Kidney (tissue), 13 donors: ENCODE measurements at regions not wholly inside any gene's neighbourhood (a gene's known extent, or its start where the extent isn't known, plus 50 kb on each side); places are given as distances from the start of the nearest gene placed in this dataset.
"Not testable (repeated sequence)": the region's sequence is repeated elsewhere in the genome, so short reads cannot be mapped to it uniquely, and the experiment has no call there.

Experiments
- DNase-seq, 5 donors: peaks; one replicate each; pipeline ENCODE4 v3.0.0-alpha.2; 2013 to 2020
- FAIRE-seq: peaks from 2 replicates; lab custom pipeline; 2012; peaks lifted over from hg19 to GRCh38; lab: Jason Lieb, UNC
- H3K27ac ChIP-seq, 2 donors: one replicate each; pipeline ENCODE4 v1.7.0; 2013; ENCODE audit warnings: low read depth in 2 of 2, low read length in 2 of 2, inconsistent platforms in 1 of 2
- H3K27me3 ChIP-seq: one replicate; pipeline ENCODE4 v1.7.1; 2013; ENCODE audit warnings: low read length, inconsistent platforms; ENCODE audit not compliant: control insufficient read depth, insufficient read depth
- H3K36me3 ChIP-seq, 3 donors: one replicate each; pipeline versions ENCODE4 v1.7.0 to v1.7.1; 2013; ENCODE audit warnings: low read length in 3 of 3, control low read depth in 1 of 3, inconsistent platforms in 1 of 3; ENCODE audit not compliant: insufficient read depth in 3 of 3, control insufficient read depth in 2 of 3
- H3K4me1 ChIP-seq, 3 donors: one replicate each; pipeline versions ENCODE4 v1.7.0 to v1.7.1; 2013; ENCODE audit warnings: low read length in 3 of 3, inconsistent platforms in 1 of 3, low read depth in 1 of 3; ENCODE audit not compliant: control insufficient read depth in 2 of 3, insufficient read depth in 2 of 3
- H3K4me3 ChIP-seq, 3 donors: one replicate each; pipeline versions ENCODE4 v1.7.0 to v1.8.1; 2013; ENCODE audit warnings: low read length in 3 of 3, control low read depth in 1 of 3, inconsistent platforms in 1 of 3
- H3K9ac ChIP-seq, 3 donors: one replicate each; pipeline versions ENCODE4 v1.7.0 to v1.7.1; 2013; ENCODE audit warnings: low read length in 3 of 3, control low read depth in 1 of 3, inconsistent platforms in 1 of 3
- H3K9me3 ChIP-seq, 3 donors: one replicate each; pipeline versions ENCODE4 v1.7.0 to v1.7.1; 2013; ENCODE audit warnings: low read length in 3 of 3, control low read depth in 1 of 3, inconsistent platforms in 1 of 3; ENCODE audit not compliant: control insufficient read depth in 2 of 3, insufficient read depth in 1 of 3
- CTCF ChIP-seq: IDR thresholded peaks from 3 replicates; pipeline ENCODE4 v1.5.1; 2012; ENCODE audit warnings: mild to moderate bottlenecking, moderate library complexity, borderline replicate concordance; ENCODE audit not compliant: insufficient read depth; ENCODE audit errors: extremely low read depth
- intact Hi-C: fragments of 100-400 bp; cut with DNase I; formaldehyde crosslinking; loops from one replicate; pipeline ENCODE4 v1.11.1; 2022
- donor health status: control.
- donor health status: control.
- donor health status: control.
- donor health status: control.
- donor health status: control.
- donor health status: DM: yes; HTN: yes; CAD: no.
- donor health status: Normal renal cell carcinoma (clear cell type).

- H3K27ac ChIP-seq = no peak overlapping the region
- DNase-seq (no peak), FAIRE-seq (no peak)
- intact Hi-C loops = no loop called here
- no peaks in the 10 kb centered on the region for H3K9me3 ChIP-seq
- H3K4me1 ChIP-seq = no peaks in the 10 kb centered on the region
- no peak overlapping the region for H3K9ac ChIP-seq
- no peak overlapping the region for H3K4me3 ChIP-seq
- TF ChIP-seq CTCF = no peak
- H3K27me3 ChIP-seq = no peaks in the 10 kb centered on the region
- no peaks in the 10 kb centered on the region for H3K36me3 ChIP-seq
Measured at GRCh38 chr5:159493696-159494095, 163.4 kb upstream of the IL12B start.

GRCh38 chr5:159496773-159497172 is 166.5 kb upstream of the IL12B start:
- no peaks in the 10 kb centered on the region for H3K4me1 ChIP-seq
- FAIRE-seq (no peak), DNase-seq (no peak)
- no peaks in the 10 kb centered on the region for H3K36me3 ChIP-seq
- H3K27me3 ChIP-seq = no peaks in the 10 kb centered on the region
- intact Hi-C loops = no loop called here
- H3K9me3 ChIP-seq = no peaks in the 10 kb centered on the region
- H3K9ac ChIP-seq = no peak overlapping the region
- no peak for TF ChIP-seq CTCF
- H3K27ac ChIP-seq = no peak overlapping the region
- no peak overlapping the region for H3K4me3 ChIP-seq

- no peaks in the 10 kb centered on the region for H3K4me1 ChIP-seq
- no peaks in the 10 kb centered on the region for H3K27me3 ChIP-seq
- no peaks in the 10 kb centered on the region for H3K9me3 ChIP-seq
- DNase-seq = no peak
- no peak overlapping the region for H3K9ac ChIP-seq
- no peak overlapping the region for H3K27ac ChIP-seq
- intact Hi-C loops = no loop called here
- no peak for TF ChIP-seq CTCF
- no peak overlapping the region for H3K4me3 ChIP-seq
- no peak for FAIRE-seq
- no peaks in the 10 kb centered on the region for H3K36me3 ChIP-seq
Measured at GRCh38 chr5:159497221-159497620, 166.9 kb upstream of the IL12B start.

- no peak for TF ChIP-seq CTCF
- H3K9me3 ChIP-seq = no peaks in the 10 kb centered on the region
- no peak overlapping the region for H3K27ac ChIP-seq
- H3K36me3 ChIP-seq = no peaks in the 10 kb centered on the region
- no peak overlapping the region for H3K9ac ChIP-seq
- no peak overlapping the region for H3K4me3 ChIP-seq
- intact Hi-C loops = no loop called here
- H3K4me1 ChIP-seq = peaks cover 0 to 1% (median 0%) of the 10 kb centered on the region in 3 donors
- no peak for DNase-seq
- FAIRE-seq = no peak
- no peaks in the 10 kb centered on the region for H3K27me3 ChIP-seq
Measured at GRCh38 chr5:159498630-159499029, 168.3 kb upstream of the IL12B start.

- H3K27me3 ChIP-seq, H3K36me3 ChIP-seq, H3K9me3 ChIP-seq, intact Hi-C loops, H3K9ac ChIP-seq, H3K4me3 ChIP-seq, FAIRE-seq, DNase-seq, H3K27ac ChIP-seq, H3K4me1 ChIP-seq: not testable (repeated sequence)
Measured at GRCh38 chr5:159502116-159502515, 171.8 kb upstream of the IL12B start.
